Heart left ventricle (tissue), 16 donors: ENCODE measurements at regions not wholly inside any gene's neighbourhood (a gene's known extent, or its start where the extent isn't known, plus 50 kb on each side); places are given as distances from the start of the nearest gene placed in this dataset.

Experiments
- ATAC-seq, 4 donors: fragments of 200-7000 bp; cut with Tn5 transposase; one replicate each; pipeline ENCODE4 v1.9.1; 2020 to 2022; ENCODE audit warnings: moderate library complexity in 4 of 4, mild to moderate bottlenecking in 3 of 4, moderate number of reproducible peaks in 1 of 4
- DNase-seq, 5 donors: peaks; one replicate each; pipeline ENCODE4 v3.0.0-alpha.2; 2020
- H3K27ac ChIP-seq, 12 donors: fragments of 200-600 bp; sonication (generic) in 4 of 12; one replicate each; pipeline versions ENCODE4 v1.5.0 to v1.8.0; 2016 to 2022; ENCODE audit warnings: mild to moderate bottlenecking in 2 of 12
- H3K27me3 ChIP-seq, 9 donors: fragments of 200-600 bp; sonication (generic) in 2 of 9; one replicate each; pipeline versions ENCODE4 v1.5.1 to v1.8.0; 2016 to 2022; ENCODE audit warnings: mild to moderate bottlenecking in 3 of 9
- H3K36me3 ChIP-seq, 9 donors: fragments of 200-600 bp; sonication (generic) in 2 of 9; one replicate each; pipeline versions ENCODE4 v1.5.0 to v1.8.0; 2018 to 2022; ENCODE audit warnings: mild to moderate bottlenecking in 2 of 9
- H3K4me1 ChIP-seq, 12 donors: fragments of 200-600 bp; sonication (generic) in 4 of 12; one replicate each; pipeline versions ENCODE4 v1.5.0 to v1.8.0; 2016 to 2022; ENCODE audit warnings: mild to moderate bottlenecking in 3 of 12
- H3K4me3 ChIP-seq, 12 donors: fragments of 200-600 bp; sonication (generic) in 4 of 12; one replicate each; pipeline versions ENCODE4 v1.5.0 to v1.8.0; 2017 to 2022; ENCODE audit warnings: mild to moderate bottlenecking in 9 of 12, moderate library complexity in 4 of 12
- H3K9me3 ChIP-seq, 12 donors: fragments of 200-600 bp; sonication (generic) in 4 of 12; one replicate each; pipeline versions ENCODE4 v1.5.0 to v1.8.0; 2016 to 2022; ENCODE audit warnings: mild to moderate bottlenecking in 1 of 12
- CTCF ChIP-seq, 12 donors: fragments of 200-600 bp; sonication (generic) in 4 of 12; IDR thresholded peaks; one replicate each; pipeline versions ENCODE4 v1.5.0 to v1.8.0; 2018 to 2022; ENCODE audit warnings: antibody characterized with exemption in 12 of 12, mild to moderate bottlenecking in 5 of 12
- POLR2A ChIP-seq, 2 donors: fragments of 450-650 bp; IDR thresholded peaks; one replicate each; pipeline ENCODE4 v1.6.1; 2017; ENCODE audit warnings: antibody characterized with exemption in 2 of 2, mild to moderate bottlenecking in 2 of 2, moderate library complexity in 2 of 2
- WGBS, 4 donors: extraction: QIAGEN DNeasy Blood & Tissue Kit in 2 of 4; methylation state at CpG; one replicate each; pipeline versions ENCODE4 v1.1.5 to v1.1.7; 2013 to 2018; 5-methylcytosine and 5-hydroxymethylcytosine counted together
- intact Hi-C, 10 donors: fragments of 100-400 bp; cut with DNase I; formaldehyde crosslinking; loops; one replicate each; pipeline versions ENCODE4 v1.11.1 to v1.14.2; 2022
- donor health status: ischemic (EF 13 %, LVEDD 7.1; RV severe dilation, severe dysfunction).
- donor health status: healthy with polysubstance abuse.
- donor health status: DM: no; HTN: yes; CAD: no.
- donor health status: DM: no; HTN: no; CAD: no.
- donor health status: ischemic (EF 25% LVEDD 6.9; RV normal size, moderate dysfunction).
- donor health status: ischemic (EF 25% LVEDD 5.7; RV mildly dilated, moderate dysfunction).
- donor health status: healthy.
- donor health status: DM: yes; HTN: yes; CAD: no.
- donor health status: ischemic (EF 35%, LVEDD 5.7; RV mildly dilated, moderate dysfunction).
- donor health status: nonischemic (EF 11% LVEDD 7.7; RV severe dilation, severe dysfunction).
- donor health status: DM: yes; HTN: yes; CAD: no.
- donor health status: PGD.
- donor health status: ischemic (EF 29% LVEDD 5.4; RV normal size, mild dysfunction).
- donor health status: nonischemic (EF 23%, LVEDD 6.1; RV moderate dilation, normal function).

- DNase-seq, result no peak
- Histone ChIP-seq H3K27me3 (peaks cover 0 to 10% (median 0%) of the 10 kb centered on the region in 9 donors), H3K27ac (no peak overlapping the region), H3K4me3 (no peak overlapping the region), H3K4me1 (peaks cover 0 to 14% (median 3%) of the 10 kb centered on the region in 12 donors), H3K9me3 (peaks cover 0 to 13% (median 0%) of the 10 kb centered on the region in 12 donors), H3K36me3 (no peaks in the 10 kb centered on the region)
- no peak for ATAC-seq
- intact Hi-C loops, result no loop called here
- WGBS, 4 donors, result 81 to 84% (median 83%) methylated on average over 8 of the region's 8 CpGs
- TF ChIP-seq CTCF (IDR thresholded peaks at IDR 0.05) (no peak), POLR2A (IDR thresholded peaks at IDR 0.05) (no peak)
These were observed 70.1 kb downstream of the NRN1 start for GRCh38 chr6:5936631-5937030.

- no peak for ATAC-seq
- 59 to 69% (median 65%) methylated on average over 2 of the region's 2 CpGs for WGBS, 4 donors
- Histone ChIP-seq H3K4me3 (no peak overlapping the region), H3K36me3 (no peaks in the 10 kb centered on the region), H3K4me1 (peaks cover 0 to 9% (median 3%) of the 10 kb centered on the region in 12 donors), H3K27me3 (peaks cover 0 to 10% (median 0%) of the 10 kb centered on the region in 9 donors), H3K9me3 (peaks cover 0 to 13% (median 0%) of the 10 kb centered on the region in 12 donors), H3K27ac (no peak overlapping the region)
- intact Hi-C loops, result no loop called here
- no peak for DNase-seq
- TF ChIP-seq POLR2A (IDR thresholded peaks at IDR 0.05) (no peak), CTCF (IDR thresholded peaks at IDR 0.05) (no peak)
These were observed 70.6 kb downstream of the NRN1 start for GRCh38 chr6:5936140-5936539.

GRCh38 chr6:5930968-5931367 lies 75.8 kb downstream of the NRN1 start:
- H3K36me3 ChIP-seq, result no peaks in the 10 kb centered on the region
- no peak for TF ChIP-seq CTCF (IDR thresholded peaks at IDR 0.05)
- TF ChIP-seq POLR2A (IDR thresholded peaks at IDR 0.05), result no peak
- DNase-seq (no peak), ATAC-seq (no peak)
- H3K4me3 ChIP-seq, result no peak overlapping the region
- peaks cover 0 to 10% (median 0%) of the 10 kb centered on the region in 9 donors for H3K27me3 ChIP-seq
- H3K27ac ChIP-seq, result no peak overlapping the region
- intact Hi-C loops, result no loop called here
- no peaks in the 10 kb centered on the region for H3K4me1 ChIP-seq
- H3K9me3 ChIP-seq, result peaks cover 0 to 23% (median 0%) of the 10 kb centered on the region in 12 donors
- WGBS, 4 donors, result 51 to 57% (median 55%) methylated on average over 2 of the region's 2 CpGs

GRCh38 chr6:5930143-5930770 lies 76.5 kb downstream of the NRN1 start:
- ATAC-seq, result no peak
- WGBS, 4 donors, result 47 to 60% (median 50%) methylated on average over 4 of the region's 4 CpGs
- no peaks in the 10 kb centered on the region for H3K4me1 ChIP-seq
- intact Hi-C loops, result no loop called here
- peaks cover 0 to 30% (median 0%) of the 10 kb centered on the region in 12 donors for H3K9me3 ChIP-seq
- no peak for TF ChIP-seq POLR2A (IDR thresholded peaks at IDR 0.05)
- TF ChIP-seq CTCF (IDR thresholded peaks at IDR 0.05), result no peak
- H3K27me3 ChIP-seq, result peaks cover 0 to 10% (median 0%) of the 10 kb centered on the region in 9 donors
- no peak overlapping the region for H3K27ac ChIP-seq
- H3K36me3 ChIP-seq, result no peaks in the 10 kb centered on the region
- DNase-seq, result no peak
- H3K4me3 ChIP-seq, result no peak overlapping the region
